Mesendoderm (in vitro differentiated cells): ENCODE measurements at regions not wholly inside any gene's neighbourhood (a gene's known extent, or its start where the extent isn't known, plus 50 kb on each side); places are given as distances from the start of the nearest gene placed in this dataset.

Experiments used
- DNase-seq: peaks from one replicate; pipeline ENCODE4 v3.0.0; 2013
- H2AK5ac ChIP-seq: 2 replicates; pipeline ENCODE4 v1.6.1; 2013; ENCODE audit warnings: low read length, inconsistent platforms
- H2BK120ac ChIP-seq: 2 replicates; pipeline ENCODE4 v1.6.1; 2013; ENCODE audit warnings: low read depth, mild to moderate bottlenecking, low read length, moderate library complexity, mixed read lengths
- H2BK15ac ChIP-seq: replicated peaks from 2 replicates; pipeline ENCODE4 v1.6.1; 2013; ENCODE audit warnings: low read depth, mild to moderate bottlenecking, moderate library complexity
- H2BK5ac ChIP-seq: 2 replicates; pipeline ENCODE4 v1.6.1; 2013; ENCODE audit warnings: low read length, inconsistent platforms
- H3K18ac ChIP-seq: 2 replicates; pipeline ENCODE4 v1.6.1; 2013; ENCODE audit warnings: mild to moderate bottlenecking, low read length, mixed read lengths
- H3K23ac ChIP-seq: one replicate; pipeline ENCODE4 v1.6.1; 2013; ENCODE audit warnings: low read length
- H3K27ac ChIP-seq: 2 replicates; pipeline ENCODE4 v1.5.1; 2013; ENCODE audit warnings: low read depth, mild to moderate bottlenecking, inconsistent platforms, low read length, moderate library complexity
- H3K27me3 ChIP-seq: 2 replicates; pipeline ENCODE4 v1.6.1; 2013; ENCODE audit warnings: low read length, control low read depth, mild to moderate bottlenecking, inconsistent platforms; ENCODE audit not compliant: insufficient read depth, poor library complexity
- H3K36me3 ChIP-seq: 2 replicates; pipeline ENCODE4 v1.6.1; 2013; ENCODE audit warnings: low read length, inconsistent platforms; ENCODE audit not compliant: control insufficient read depth, insufficient read depth
- H3K4ac ChIP-seq: one replicate; pipeline ENCODE4 v1.6.1; 2013; ENCODE audit warnings: low read depth, mild to moderate bottlenecking, low read length, moderate library complexity
- H3K4me1 ChIP-seq: 2 replicates; pipeline ENCODE4 v1.6.1; 2013; ENCODE audit warnings: low read depth, low read length, inconsistent platforms; ENCODE audit not compliant: control insufficient read depth
- H3K4me2 ChIP-seq: 2 replicates; pipeline ENCODE4 v1.6.1; 2013; ENCODE audit warnings: low read length
- H3K4me3 ChIP-seq: 2 replicates; pipeline ENCODE4 v1.5.1; 2013; ENCODE audit warnings: mild to moderate bottlenecking, low read length
- H3K56ac ChIP-seq: one replicate; pipeline ENCODE4 v1.6.1; 2013; ENCODE audit warnings: low read length
- H3K79me1 ChIP-seq: 2 replicates; pipeline ENCODE4 v1.6.1; 2013; ENCODE audit warnings: low read length, inconsistent platforms
- H3K79me2 ChIP-seq: 2 replicates; pipeline ENCODE4 v1.6.1; 2013; ENCODE audit warnings: mild to moderate bottlenecking, low read length; ENCODE audit not compliant: control insufficient read depth, insufficient read depth
- H3K9ac ChIP-seq: 2 replicates; pipeline ENCODE4 v1.6.1; 2013; ENCODE audit warnings: low read length, inconsistent platforms
- H4K5ac ChIP-seq: one replicate; pipeline ENCODE4 v1.6.1; 2013; ENCODE audit warnings: low read length
- H4K8ac ChIP-seq: one replicate; pipeline ENCODE4 v1.6.1; 2013; ENCODE audit warnings: low read depth, mild to moderate bottlenecking, control low read depth, low read length, moderate library complexity
- WGBS: extraction: QIAGEN DNeasy Blood & Tissue Kit; methylation state at CpG from one replicate; pipeline ENCODE4 v1.1.7; 2013; ENCODE audit warnings: low lambda C conversion rate, missing lambda C conversion rate; ENCODE audit not compliant: insufficient coverage; ENCODE audit errors: extremely low coverage; 5-methylcytosine and 5-hydroxymethylcytosine counted together

GRCh38 chrX:42219231-42219630, 295.9 kb upstream of the CASK start:
- Histone ChIP-seq H3K4me3 (no peak overlapping the region), H3K27ac (no peak overlapping the region), H3K79me1 (no peaks in the 10 kb centered on the region), H3K4me1 (no peaks in the 10 kb centered on the region), H3K27me3 (no peaks in the 10 kb centered on the region), H2BK120ac (no peak overlapping the region), H2AK5ac (no peak overlapping the region), H2BK5ac (no peak overlapping the region), H3K4me2 (no peak overlapping the region), H4K8ac (no peak overlapping the region), H3K4ac (no peak overlapping the region), H2BK15ac (no peak overlapping the region), H4K5ac (no peak overlapping the region), H3K9ac (no peak overlapping the region), H3K79me2 (no peaks in the 10 kb centered on the region), H3K18ac (no peak overlapping the region), H3K56ac (no peak overlapping the region), H3K23ac (no peak overlapping the region), H3K36me3 (no peaks in the 10 kb centered on the region)
- DNase-seq, result no peak

GRCh38 chrX:42195506-42195905, 272.2 kb upstream of the CASK start:
- no peaks in the 10 kb centered on the region for H3K79me2 ChIP-seq
- H3K18ac ChIP-seq, result no peak overlapping the region
- DNase-seq, result peak; percentile 44
- no peak overlapping the region for H2BK120ac ChIP-seq
- H2BK5ac ChIP-seq, result no peak overlapping the region
- H3K27me3 ChIP-seq, result no peaks in the 10 kb centered on the region
- H4K8ac ChIP-seq, result no peak overlapping the region
- no peak overlapping the region for H3K56ac ChIP-seq
- no peak overlapping the region for H2BK15ac ChIP-seq
- no peaks in the 10 kb centered on the region for H3K36me3 ChIP-seq
- WGBS, result no CpG with 5 or more reads among the region's 1 CpG
- no peak overlapping the region for H2AK5ac ChIP-seq
- H3K4me2 ChIP-seq, result no peak overlapping the region
- no peak overlapping the region for H3K27ac ChIP-seq
- H3K4me1 ChIP-seq, result no peaks in the 10 kb centered on the region
- H3K9ac ChIP-seq, result no peak overlapping the region
- H3K4ac ChIP-seq, result no peak overlapping the region
- H3K23ac ChIP-seq, result no peak overlapping the region
- H3K4me3 ChIP-seq, result no peak overlapping the region
- no peaks in the 10 kb centered on the region for H3K79me1 ChIP-seq
- no peak overlapping the region for H4K5ac ChIP-seq

- Histone ChIP-seq H2BK15ac (no peak overlapping the region), H3K56ac (no peak overlapping the region), H3K27me3 (no peaks in the 10 kb centered on the region), H3K18ac (no peak overlapping the region), H3K27ac (no peak overlapping the region), H3K4ac (no peak overlapping the region), H3K79me2 (no peaks in the 10 kb centered on the region), H3K79me1 (no peaks in the 10 kb centered on the region), H4K8ac (no peak overlapping the region), H2BK5ac (no peak overlapping the region), H3K36me3 (no peaks in the 10 kb centered on the region), H3K9ac (no peak overlapping the region), H3K4me1 (no peaks in the 10 kb centered on the region), H2AK5ac (no peak overlapping the region), H4K5ac (no peak overlapping the region), H3K4me2 (no peak overlapping the region), H3K4me3 (no peak overlapping the region), H2BK120ac (no peak overlapping the region), H3K23ac (no peak overlapping the region)
- WGBS, result no CpG with 5 or more reads among the region's 4 CpGs
- no peak for DNase-seq
These were observed 266.2 kb upstream of the CASK start for GRCh38 chrX:42189576-42189975.

- H2BK5ac ChIP-seq, result no peak overlapping the region
- no peak overlapping the region for H3K23ac ChIP-seq
- no peak overlapping the region for H2AK5ac ChIP-seq
- H3K4me3 ChIP-seq, result no peak overlapping the region
- H3K36me3 ChIP-seq, result no peaks in the 10 kb centered on the region
- no peaks in the 10 kb centered on the region for H3K79me1 ChIP-seq
- no peak for DNase-seq
- no peak overlapping the region for H3K56ac ChIP-seq
- no peaks in the 10 kb centered on the region for H3K79me2 ChIP-seq
- no peaks in the 10 kb centered on the region for H3K4me1 ChIP-seq
- no peak overlapping the region for H2BK120ac ChIP-seq
- no peak overlapping the region for H3K9ac ChIP-seq
- H3K4ac ChIP-seq, result no peak overlapping the region
- no peak overlapping the region for H2BK15ac ChIP-seq
- no CpG with 5 or more reads among the region's 5 CpGs for WGBS
- H3K18ac ChIP-seq, result no peak overlapping the region
- H4K5ac ChIP-seq, result no peak overlapping the region
- no peak overlapping the region for H4K8ac ChIP-seq
- no peak overlapping the region for H3K27ac ChIP-seq
- H3K4me2 ChIP-seq, result no peak overlapping the region
- H3K27me3 ChIP-seq, result no peaks in the 10 kb centered on the region
These were observed 265.4 kb upstream of the CASK start for GRCh38 chrX:42188730-42189129.

GRCh38 chrX:42176789-42177188, 253.4 kb upstream of the CASK start:
- no peak overlapping the region for H2BK120ac ChIP-seq
- no peak overlapping the region for H3K4me2 ChIP-seq
- H2AK5ac ChIP-seq, result no peak overlapping the region
- H3K4ac ChIP-seq, result no peak overlapping the region
- H3K36me3 ChIP-seq, result no peaks in the 10 kb centered on the region
- no peak overlapping the region for H3K9ac ChIP-seq
- no CpG with 5 or more reads among the region's 6 CpGs for WGBS
- no peak overlapping the region for H3K4me3 ChIP-seq
- H3K23ac ChIP-seq, result no peak overlapping the region
- peak; percentile 28 for DNase-seq
- H3K4me1 ChIP-seq, result no peaks in the 10 kb centered on the region
- H3K79me2 ChIP-seq, result no peaks in the 10 kb centered on the region
- no peaks in the 10 kb centered on the region for H3K27me3 ChIP-seq
- H4K5ac ChIP-seq, result no peak overlapping the region
- no peak overlapping the region for H3K18ac ChIP-seq
- H2BK15ac ChIP-seq, result no peak overlapping the region
- no peak overlapping the region for H3K56ac ChIP-seq
- no peak overlapping the region for H4K8ac ChIP-seq
- H3K79me1 ChIP-seq, result no peaks in the 10 kb centered on the region
- H3K27ac ChIP-seq, result no peak overlapping the region
- no peak overlapping the region for H2BK5ac ChIP-seq

- Histone ChIP-seq H3K4me3 (no peak overlapping the region), H3K4ac (no peak overlapping the region), H3K9ac (no peak overlapping the region), H2AK5ac (no peak overlapping the region), H3K4me2 (no peak overlapping the region), H3K23ac (no peak overlapping the region), H3K4me1 (no peaks in the 10 kb centered on the region), H3K79me1 (no peaks in the 10 kb centered on the region), H3K36me3 (no peaks in the 10 kb centered on the region), H3K56ac (no peak overlapping the region), H3K27ac (no peak overlapping the region), H2BK120ac (no peak overlapping the region), H4K5ac (no peak overlapping the region), H2BK5ac (no peak overlapping the region), H3K79me2 (no peaks in the 10 kb centered on the region), H4K8ac (no peak overlapping the region), H3K18ac (no peak overlapping the region), H2BK15ac (no peak overlapping the region), H3K27me3 (no peaks in the 10 kb centered on the region)
- no peak for DNase-seq
- no CpG with 5 or more reads among the region's 2 CpGs for WGBS
These were observed 252.5 kb upstream of the CASK start for GRCh38 chrX:42175843-42176242.
